GM12878 (cell line): ENCODE measurements at regions not wholly inside any gene's neighbourhood (a gene's known extent, or its start where the extent isn't known, plus 50 kb on each side); places are given as distances from the start of the nearest gene placed in this dataset.

Experiments
- ATAC-seq: fragments of 200-7000 bp; cut with Tn5 transposase; 3 replicates; pipeline ENCODE4 v1.9.1; 2020; ENCODE audit warnings: mild to moderate bottlenecking, moderate library complexity
- BruUV-seq: library from RNA; stranded (reverse); fragments of 400-500 nt; replicated peaks from 2 replicates; lab custom pipeline; 2021; lab: Mats Ljungman, UMichigan
- CTCF ChIA-PET: fragments of 300-600 bp; sonication (Branson Sonifier 250); formaldehyde crosslinking; extraction: SDS; loops from one replicate; lab custom pipeline; 2021; ENCODE audit warnings: inconsistent platforms; lab: Yijun Ruan, JAX
- POLR2A ChIA-PET: fragments of 350-600 bp; formaldehyde crosslinking; extraction: SDS; loops from one replicate; lab custom pipeline; 2021; ENCODE audit warnings: inconsistent platforms; lab: Charles Lee
- RAD21 ChIA-PET: fragments of 300-600 bp; sonication (Branson Sonifier 250); formaldehyde crosslinking; loops from one replicate; lab custom pipeline; 2023; ENCODE audit warnings: antibody characterized with exemption; ENCODE audit not compliant: unreplicated experiment; lab: Charles Lee
- SMC1A ChIA-PET: fragments of 300-600 bp; sonication (Branson Sonifier 250); formaldehyde crosslinking; loops from one replicate; lab custom pipeline; 2023; ENCODE audit not compliant: unreplicated experiment, uncharacterized antibody; lab: Charles Lee
- DNase-seq: peaks from one replicate; pipeline ENCODE4 v3.0.0-alpha.2; 2011; ENCODE audit warnings: low read depth, low spot score
- FAIRE-seq: peaks from 3 replicates; lab custom pipeline; 2011; peaks lifted over from hg19 to GRCh38; lab: Jason Lieb, UNC
- H2AFZ ChIP-seq: 2 replicates; pipeline ENCODE4 v1.6.0; 2011; ENCODE audit warnings: low read depth, low read length, control low read depth; ENCODE audit not compliant: control insufficient read depth
- H3K27ac ChIP-seq: 2 replicates; pipeline ENCODE4 v1.5.1; 2011; ENCODE audit warnings: control low read depth; ENCODE audit not compliant: control insufficient read depth, insufficient read depth
- H3K27me3 ChIP-seq, 2 experiments: replicated peaks in 1 of 2; 2 replicates each; pipeline versions ENCODE4 v1.6.0 to v1.6.1; 2011; ENCODE audit warnings: low read length in 1 of 2; ENCODE audit not compliant: control insufficient read depth in 2 of 2, insufficient read depth in 2 of 2
- H3K36me3 ChIP-seq, 2 experiments: 2 replicates each; pipeline ENCODE4 v1.5.1; 2011; ENCODE audit warnings: low read length in 1 of 2; ENCODE audit not compliant: control insufficient read depth in 2 of 2, insufficient read depth in 2 of 2
- H3K4me1 ChIP-seq: 2 replicates; pipeline ENCODE4 v1.6.1; 2011; ENCODE audit warnings: mild to moderate bottlenecking, low read length, moderate library complexity, mixed read lengths; ENCODE audit not compliant: control insufficient read depth, insufficient read depth
- H3K4me2 ChIP-seq: 2 replicates; pipeline ENCODE4 v1.6.0; 2011; ENCODE audit warnings: control low read depth; ENCODE audit not compliant: control insufficient read depth, insufficient read depth
- H3K4me3 ChIP-seq: fragments of 200-600 bp; sonication (generic); 2 replicates; pipeline ENCODE4 v1.5.1; 2016
- H3K79me2 ChIP-seq: 2 replicates; pipeline ENCODE4 v1.6.0; 2011; ENCODE audit warnings: low read length; ENCODE audit not compliant: control insufficient read depth, insufficient read depth
- H3K9ac ChIP-seq: 2 replicates; pipeline ENCODE4 v1.8.0; 2011; ENCODE audit warnings: low read length, control low read depth, mixed read lengths; ENCODE audit not compliant: control insufficient read depth, insufficient read depth
- H3K9me3 ChIP-seq: replicated peaks from 3 replicates; pipeline ENCODE4 v1.5.1; 2011; ENCODE audit warnings: mild to moderate bottlenecking, low read length; ENCODE audit not compliant: control insufficient read depth, insufficient read depth
- H4K20me1 ChIP-seq: 2 replicates; pipeline ENCODE4 v1.6.0; 2011; ENCODE audit not compliant: control insufficient read depth, insufficient read depth
- ESRRA ChIP-seq: IDR thresholded peaks from 2 replicates; pipeline ENCODE4 v1.6.1; 2012; ENCODE audit warnings: mild to moderate bottlenecking, low read length, improper control_type of control experiment
- HDAC2 ChIP-seq: fragments of 200-600 bp; sonication (generic); IDR thresholded peaks from 2 replicates; pipeline ENCODE4 v1.6.1; 2017
- IKZF1 ChIP-seq: fragments of 450-650 bp; conservative IDR thresholded peaks from 2 replicates; pipeline ENCODE4 v1.6.1; 2017; ENCODE audit warnings: antibody characterized with exemption, mild to moderate bottlenecking
- JUNB ChIP-seq: IDR thresholded peaks from 2 replicates; pipeline ENCODE4 v1.6.1; 2016; ENCODE audit warnings: antibody characterized with exemption, mild to moderate bottlenecking
- KDM1A ChIP-seq: fragments of 200-600 bp; sonication (generic); IDR thresholded peaks from 2 replicates; pipeline ENCODE4 v1.6.1; 2016; ENCODE audit warnings: borderline replicate concordance
- MEF2A ChIP-seq: IDR thresholded peaks from 2 replicates; pipeline ENCODE4 v1.6.1; 2011; ENCODE audit warnings: low read depth, mild to moderate bottlenecking, low read length, moderate library complexity; ENCODE audit not compliant: insufficient read depth
- NFYA ChIP-seq: IDR thresholded peaks from 2 replicates; pipeline ENCODE4 v1.6.1; 2011; ENCODE audit warnings: low read depth, mild to moderate bottlenecking, low read length, improper control_type of control experiment, borderline replicate concordance
- POLR2AphosphoS5 ChIP-seq: IDR thresholded peaks from 2 replicates; pipeline ENCODE4 v1.6.1; 2011; ENCODE audit warnings: mild to moderate bottlenecking, low read length, inconsistent platforms
- RCOR1 ChIP-seq: conservative IDR thresholded peaks from 2 replicates; pipeline ENCODE4 v1.6.1; 2012; ENCODE audit warnings: low read depth, low read length, improper control_type of control experiment
- SMARCA5 ChIP-seq: fragments of 450-650 bp; IDR thresholded peaks from 2 replicates; pipeline ENCODE4 v1.6.1; 2017; ENCODE audit warnings: mild to moderate bottlenecking
- TCF3 ChIP-seq: IDR thresholded peaks from 2 replicates; pipeline ENCODE4 v1.6.1; 2012; ENCODE audit warnings: low read depth, mild to moderate bottlenecking, low read length, borderline replicate concordance; ENCODE audit not compliant: insufficient read depth
- WRNIP1 ChIP-seq: IDR thresholded peaks from 2 replicates; pipeline ENCODE4 v1.6.1; 2011; ENCODE audit warnings: low read depth, low read length, improper control_type of control experiment, borderline replicate concordance
- WGBS: methylation state at CpG from one replicate; pipeline ENCODE4 v1.1.6; 2016; ENCODE audit warnings: low lambda C conversion rate; ENCODE audit not compliant: insufficient replicate concordance, insufficient coverage; ENCODE audit errors: missing lambda C conversion rate; 5-methylcytosine and 5-hydroxymethylcytosine counted together
- in situ Hi-C: fragments of 300-500 bp; cut with MboI; formaldehyde crosslinking; loops from 9 replicates; pipeline ENCODE4 v1.14.3; 2018; ENCODE audit warnings: mixed read lengths
- intact Hi-C: fragments of 100-400 bp; cut with micrococcal nuclease; formaldehyde crosslinking; loops from one replicate; pipeline ENCODE4 v1.14.2; 2022; ENCODE audit not compliant: unreplicated experiment

- no peak for TF ChIP-seq JUNB
- TF ChIP-seq TCF3, result no peak
These were observed 143.7 kb downstream of the IRS1 start (continued) for GRCh38 chr2:226655871-226656270.

GRCh38 chr2:226652983-226653765 lies 146.4 kb downstream of the IRS1 start:
- CTCF ChIA-PET, result interaction anchor here (0.9 to 1.4 kb wide), 3 partner anchors 102 to 147 kb away, joined by 3 read pairs; partner anchors contain the start of gene IRS1
- in situ Hi-C loops, result no loop called here

More at GRCh38 chr2:226652983-226653765, 146.4 kb downstream of the IRS1 start:
- Histone ChIP-seq H3K4me2 (no peak overlapping the region), H3K4me1 (no peaks in the 10 kb centered on the region), H3K4me3 (no peak overlapping the region), H3K36me3 (no peaks in the 10 kb centered on the region), H3K27me3 (no peaks in the 10 kb centered on the region), H3K27ac (no peak overlapping the region), H3K79me2 (no peaks in the 10 kb centered on the region), H3K9ac (no peak overlapping the region), H2AFZ (no peak overlapping the region), H3K9me3 (peaks cover 4% of the 10 kb centered on the region; the same call in 2 of the 3 replicates), H4K20me1 (no peaks in the 10 kb centered on the region)
- POLR2A ChIA-PET, result no interaction called here
- DNase-seq, result no peak
- BruUV-seq, result no TSS peak
- SMC1A ChIA-PET, result interaction anchor here (0.6 kb wide), 1 partner anchor 150 kb away, joined by 3 read pairs; no protein-coding TSS in a partner anchor
- RAD21 ChIA-PET, result interaction anchor here (0.6 kb wide), 1 partner anchor 37 kb away, joined by 3 read pairs; no protein-coding TSS in a partner anchor
- TF ChIP-seq ESRRA (no peak), IKZF1 (no peak), HDAC2 (no peak), SMARCA5 (no peak), JUNB (no peak), KDM1A (no peak), POLR2AphosphoS5 (no peak), MEF2A (no peak), RCOR1 (no peak), WRNIP1 (no peak), NFYA (no peak)
- no peak for ATAC-seq
- intact Hi-C loops, result no loop called here
- FAIRE-seq, result no peak
- WGBS, result 19% methylated on average over 1 of the region's 1 CpG
